Stomach (tissue), 8 donors: ENCODE measurements at regions not wholly inside any gene's neighbourhood (a gene's known extent, or its start where the extent isn't known, plus 50 kb on each side); places are given as distances from the start of the nearest gene placed in this dataset.
"Not testable (repeated sequence)": the region's sequence is repeated elsewhere in the genome, so short reads cannot be mapped to it uniquely, and the experiment has no call there.

ENCODE experiments used
- DNase-seq, 2 donors: peaks; one replicate each; pipeline versions ENCODE4 v3.0.0 to v3.0.0-alpha.2; 2013 to 2019
- H3K27ac ChIP-seq, 5 donors: fragments of 200-600 bp in 4 of 5; sonication (generic) in 4 of 5; one replicate each; pipeline ENCODE4 v1.5.1; 2013 to 2019; ENCODE audit warnings: mild to moderate bottlenecking in 1 of 5, moderate library complexity in 1 of 5
- H3K27me3 ChIP-seq, 3 donors: fragments of 200-600 bp; sonication (generic); one replicate each; pipeline ENCODE4 v1.5.1; 2017 to 2019; ENCODE audit warnings: mixed run types in 1 of 3
- H3K36me3 ChIP-seq, 4 donors: fragments of 200-600 bp; sonication (generic); 1 replicate in 3 of 4; 2 replicates in 1 of 4; pipeline ENCODE4 v1.5.1; 2016 to 2019
- H3K4me1 ChIP-seq, 4 donors: fragments of 200-600 bp; sonication (generic); one replicate each; pipeline ENCODE4 v1.5.1; 2016 to 2019
- H3K4me3 ChIP-seq, 4 donors: fragments of 200-600 bp; sonication (generic) in 3 of 4; one replicate each; pipeline ENCODE4 v1.5.1; 2016 to 2019; ENCODE audit warnings: mild to moderate bottlenecking in 1 of 4
- H3K9me3 ChIP-seq, 4 donors: fragments of 200-600 bp; sonication (generic); one replicate each; pipeline ENCODE4 v1.5.1; 2016 to 2019
- CTCF ChIP-seq, 7 experiments: fragments of 450-650 bp in 4 of 7; fragments of 200-600 bp in 3 of 7; sonication (generic) in 3 of 7; IDR thresholded peaks; one replicate each; pipeline ENCODE4 v1.5.1; 2016 to 2019; ENCODE audit warnings: antibody characterized with exemption in 7 of 7, control low read depth in 2 of 7, mild to moderate bottlenecking in 1 of 7
- EP300 ChIP-seq: sonication (generic); formaldehyde crosslinking; IDR thresholded peaks from one replicate; pipeline ENCODE4 v1.6.1; 2017; ENCODE audit warnings: antibody characterized with exemption
- POLR2A ChIP-seq, 4 donors: fragments of 450-650 bp; IDR thresholded peaks; one replicate each; pipeline ENCODE4 v1.6.1; 2016; ENCODE audit warnings: antibody characterized with exemption in 4 of 4, control low read depth in 2 of 4, mild to moderate bottlenecking in 1 of 4, moderate library complexity in 1 of 4
- POLR2AphosphoS5 ChIP-seq, 3 donors: sonication (generic); formaldehyde crosslinking; IDR thresholded peaks; one replicate each; pipeline ENCODE4 v1.6.1; 2016; ENCODE audit warnings: antibody characterized with exemption in 3 of 3
- WGBS, 5 donors: extraction: QIAGEN DNeasy Blood & Tissue Kit in 3 of 5; methylation state at CpG; one replicate each; pipeline versions ENCODE4 v1.1.5 to v1.1.7; 2013 to 2018; 5-methylcytosine and 5-hydroxymethylcytosine counted together
- intact Hi-C: fragments of 100-400 bp; cut with DNase I; formaldehyde crosslinking; loops from one replicate; pipeline ENCODE4 v1.15.1; 2023; ENCODE audit warnings: low total_unique reads
- donor health status: healthy with polysubstance abuse.
- donor health status: Bipolar disorder and iron deficiency.
- donor health status: healthy.

DNA sequence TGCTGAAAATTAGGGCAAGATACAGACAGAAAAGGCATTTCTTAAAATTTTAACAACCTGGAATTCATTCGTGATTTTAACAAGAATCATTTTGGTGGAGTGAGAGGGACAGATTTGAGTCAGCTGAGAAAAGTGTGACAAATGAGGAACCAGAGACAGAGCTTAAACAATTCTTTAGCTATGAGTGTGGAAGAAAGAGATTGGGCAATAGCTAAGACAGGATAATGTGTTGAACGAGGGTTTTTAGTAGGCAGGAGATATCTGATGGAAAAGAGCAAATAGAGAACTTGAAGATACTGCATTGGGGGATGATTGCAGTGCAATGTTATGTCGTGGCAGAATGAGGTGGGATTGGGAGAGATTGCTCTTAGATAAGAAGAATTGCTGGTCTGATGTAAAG, 164.2 kb upstream of the SPRY1 start:
- H3K9me3 ChIP-seq, result no peaks in the 10 kb centered on the region
- H3K36me3 ChIP-seq, result no peaks in the 10 kb centered on the region
- no peaks in the 10 kb centered on the region for H3K27me3 ChIP-seq
- WGBS, 5 donors, result 37 to 71% (median 63%) methylated on average over 3 of the region's 3 CpGs
- H3K4me1 ChIP-seq, result peaks cover 0 to 7% (median 0%) of the 10 kb centered on the region in 4 donors
- intact Hi-C loops, result no loop called here
- no peak overlapping the region for H3K27ac ChIP-seq
- TF ChIP-seq POLR2AphosphoS5 (IDR thresholded peaks at IDR 0.05), result no peak
- TF ChIP-seq POLR2A (IDR thresholded peaks at IDR 0.05), result no peak
- TF ChIP-seq CTCF (IDR thresholded peaks at IDR 0.05), result no peak
- no peak for TF ChIP-seq EP300
- no peak for DNase-seq
- no peak overlapping the region for H3K4me3 ChIP-seq

DNA sequence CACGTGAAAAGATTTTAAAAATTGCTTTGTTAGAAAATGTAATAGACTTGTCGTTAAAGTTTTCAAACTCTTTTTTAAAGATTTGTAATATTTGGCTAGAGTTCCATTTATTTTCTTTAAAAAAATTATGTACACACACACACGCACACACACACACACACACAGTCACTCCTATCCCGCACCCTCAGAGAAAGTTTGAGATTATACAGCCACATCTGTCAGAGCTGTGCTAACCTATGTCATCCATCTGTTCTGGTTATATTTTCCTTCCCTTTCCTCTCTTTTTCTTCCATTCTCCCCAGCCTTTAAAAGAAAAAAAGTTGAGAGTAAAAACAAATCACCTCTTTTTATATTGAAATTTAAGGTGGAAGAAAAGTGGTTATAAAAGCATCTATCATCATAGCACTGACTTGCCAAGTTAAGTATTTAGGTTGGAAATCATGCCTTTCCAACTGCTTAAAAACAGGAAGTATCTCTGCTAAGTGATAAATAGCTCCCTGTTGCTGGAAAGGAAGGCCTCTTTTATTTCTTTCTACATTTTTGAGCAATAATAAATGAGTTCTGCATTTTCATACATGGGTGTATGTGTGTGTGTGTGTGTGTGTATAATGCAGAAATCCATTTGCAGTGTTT, 163.3 kb upstream of the SPRY1 start:
- DNase-seq, result peak in 1 of 2 donors; percentile 37
- Histone ChIP-seq H3K27ac (no peak overlapping the region), H3K9me3 (no peaks in the 10 kb centered on the region), H3K36me3 (no peaks in the 10 kb centered on the region), H3K4me3 (no peak overlapping the region), H3K4me1 (peaks cover 0 to 7% (median 0%) of the 10 kb centered on the region in 4 donors), H3K27me3 (no peaks in the 10 kb centered on the region)
- TF ChIP-seq EP300 (no peak), POLR2AphosphoS5 (IDR thresholded peaks at IDR 0.05) (no peak)
- intact Hi-C loops, result no loop called here
- 67 to 89% (median 79%) methylated on average over 4 of the region's 4 CpGs for WGBS, 5 donors

GRCh38 chr4:123234955-123235354, 161.6 kb upstream of the SPRY1 start:
- Histone ChIP-seq H3K4me3 (no peak overlapping the region), H3K27me3 (no peaks in the 10 kb centered on the region), H3K27ac (no peak overlapping the region), H3K4me1 (peaks cover 0 to 7% (median 0%) of the 10 kb centered on the region in 4 donors), H3K36me3 (no peaks in the 10 kb centered on the region), H3K9me3 (no peaks in the 10 kb centered on the region)
- no peak for DNase-seq
- intact Hi-C loops, result no loop called here
- TF ChIP-seq POLR2A (IDR thresholded peaks at IDR 0.05) (no peak), CTCF (IDR thresholded peaks at IDR 0.05) (no peak), POLR2AphosphoS5 (IDR thresholded peaks at IDR 0.05) (no peak), EP300 (no peak)

DNA sequence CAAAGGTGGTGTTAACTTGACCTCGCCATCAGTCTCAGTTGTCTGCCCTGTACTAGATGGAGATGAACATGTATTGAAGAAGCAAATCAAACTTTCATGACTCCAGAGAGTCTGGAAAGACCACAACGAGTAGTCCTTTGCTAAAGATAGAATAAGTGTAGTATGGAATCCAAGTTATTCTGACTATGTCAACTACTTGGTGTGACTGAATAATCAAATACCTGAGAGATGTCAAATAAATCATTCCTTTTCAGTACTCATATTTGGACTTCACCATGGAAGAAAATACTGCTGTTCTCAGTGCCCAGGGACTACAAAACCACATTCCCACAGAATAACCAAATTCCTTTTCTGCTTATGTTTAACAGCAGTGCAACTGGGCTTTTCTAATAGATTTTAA, 161.2 kb upstream of the SPRY1 start:
- WGBS, 5 donors, result 64 to 77% (median 71%) methylated on average over 2 of the region's 2 CpGs
- no peak overlapping the region for H3K4me3 ChIP-seq
- H3K36me3 ChIP-seq, result no peaks in the 10 kb centered on the region
- no peak for TF ChIP-seq POLR2AphosphoS5 (IDR thresholded peaks at IDR 0.05)
- TF ChIP-seq EP300, result no peak
- TF ChIP-seq CTCF (IDR thresholded peaks at IDR 0.05), result no peak
- no peak for TF ChIP-seq POLR2A (IDR thresholded peaks at IDR 0.05)
- intact Hi-C loops, result no loop called here
- H3K4me1 ChIP-seq, result peaks cover 0 to 7% (median 0%) of the 10 kb centered on the region in 4 donors
- H3K27ac ChIP-seq, result no peak overlapping the region
- no peaks in the 10 kb centered on the region for H3K27me3 ChIP-seq
- H3K9me3 ChIP-seq, result no peaks in the 10 kb centered on the region
- DNase-seq, result no peak

- Histone ChIP-seq H3K36me3 (no peaks in the 10 kb centered on the region), H3K27me3 (no peaks in the 10 kb centered on the region), H3K9me3 (no peaks in the 10 kb centered on the region), H3K4me3 (no peak overlapping the region), H3K4me1 (peaks cover 0 to 7% (median 0%) of the 10 kb centered on the region in 4 donors), H3K27ac (no peak overlapping the region)
- no peak for DNase-seq
- TF ChIP-seq CTCF (IDR thresholded peaks at IDR 0.05) (no peak), POLR2AphosphoS5 (IDR thresholded peaks at IDR 0.05) (no peak), EP300 (no peak), POLR2A (IDR thresholded peaks at IDR 0.05) (no peak)
- WGBS, 5 donors, result 66 to 89% (median 87%) methylated on average over 2 of the region's 2 CpGs
- intact Hi-C loops, result no loop called here
These were observed 160.0 kb upstream of the SPRY1 start for GRCh38 chr4:123236606-123237005.

DNA sequence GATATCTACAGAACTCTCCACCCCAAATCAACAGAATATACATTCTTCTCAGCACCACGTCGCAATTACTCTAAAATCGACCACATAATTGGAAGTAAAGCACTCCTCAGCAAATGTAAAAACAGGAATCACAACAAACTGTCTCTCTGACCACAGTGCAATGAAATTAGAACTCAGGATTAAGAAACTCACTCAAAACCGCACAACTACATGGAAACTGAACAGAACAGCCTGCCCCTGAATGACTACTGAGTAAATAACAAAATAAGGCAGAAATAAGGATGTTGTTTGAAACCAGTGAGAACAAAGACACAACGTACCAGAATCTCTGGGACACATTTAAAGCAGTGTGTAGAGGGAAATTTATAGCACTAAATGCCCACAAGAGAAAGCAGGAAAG, 156.3 kb upstream of the SPRY1 start:
- DNase-seq, H3K9me3 ChIP-seq, H3K27me3 ChIP-seq, H3K4me3 ChIP-seq, H3K27ac ChIP-seq, intact Hi-C loops, H3K36me3 ChIP-seq: not testable (repeated sequence)
- WGBS, 5 donors, result 89 to 97% (median 97%) methylated on average over 5 of the region's 5 CpGs
- peaks cover 0 to 16% (median 4%) of the 10 kb centered on the region in 4 donors for H3K4me1 ChIP-seq

DNA sequence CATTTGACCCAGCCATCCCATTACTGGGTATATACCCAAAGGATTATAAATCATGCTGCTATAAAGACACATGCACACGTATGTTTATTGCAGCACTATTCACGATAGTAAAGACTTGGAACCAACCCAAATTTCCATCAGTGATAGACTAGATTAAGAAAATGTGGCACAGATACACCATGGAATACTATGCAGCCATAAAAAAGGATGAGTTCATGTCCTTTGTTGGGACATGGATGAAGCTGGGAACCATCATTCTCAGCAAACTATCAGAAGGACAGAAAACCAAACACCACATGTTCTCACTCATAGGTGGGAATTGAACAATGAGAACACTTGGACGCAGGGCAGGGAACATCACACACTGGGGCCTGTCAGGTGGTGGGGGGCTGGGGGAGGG, 153.4 kb upstream of the SPRY1 start:
- H3K36me3 ChIP-seq, H3K27me3 ChIP-seq, H3K9me3 ChIP-seq, H3K4me3 ChIP-seq, H3K27ac ChIP-seq, intact Hi-C loops, DNase-seq: not testable (repeated sequence)
- H3K4me1 ChIP-seq, result peaks cover 0 to 23% (median 8%) of the 10 kb centered on the region in 4 donors
- 92 to 98% (median 94%) methylated on average over 3 of the region's 3 CpGs for WGBS, 5 donors
